ENCODE measurements at regions not wholly inside any gene's neighbourhood (a gene's known extent, or its start where the extent isn't known, plus 50 kb on each side); places are given as distances from the start of the nearest gene placed in this dataset.

DNA sequence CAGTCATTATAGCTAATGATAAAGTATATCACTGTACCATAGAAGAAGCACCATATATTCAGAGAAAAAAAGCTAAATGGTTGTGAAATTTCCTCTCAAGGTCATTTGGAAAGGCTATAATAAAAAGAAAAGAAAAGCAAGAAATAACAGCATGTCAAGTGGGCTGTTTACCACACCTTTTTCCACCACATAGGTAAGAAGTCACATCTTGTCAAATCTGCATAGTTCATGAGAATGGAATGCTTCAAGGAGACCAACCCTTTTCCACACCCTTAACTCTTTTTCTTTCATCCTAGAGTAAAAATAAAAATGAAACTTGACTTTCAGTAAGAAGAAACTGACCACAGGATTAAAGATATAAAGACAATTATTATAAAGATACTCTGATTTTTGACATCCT, 91.2 kb downstream of the ATP6V1G3 start:
- no peak for TF ChIP-seq EP300 (IDR thresholded peaks at IDR 0.05)
- no peak for TF ChIP-seq CTCF (IDR thresholded peaks at IDR 0.05)
- no peak for TF ChIP-seq POLR2A (IDR thresholded peaks at IDR 0.05)
